ENCODE measurements at regions not wholly inside any gene's neighbourhood (a gene's known extent, or its start where the extent isn't known, plus 50 kb on each side); places are given as distances from the start of the nearest gene placed in this dataset.
"Not testable (repeated sequence)": the region's sequence is repeated elsewhere in the genome, so short reads cannot be mapped to it uniquely, and the experiment has no call there.

- no peak for DNase-seq
These were observed 356.1 kb downstream of the DAD1 start for GRCh38 chr14:22232933-22233332.

- no peak for DNase-seq
These were observed 356.5 kb downstream of the DAD1 start for GRCh38 chr14:22232486-22232885.

GRCh38 chr14:22231018-22231417, 358.0 kb downstream of the DAD1 start:
- no peak for DNase-seq

GRCh38 chr14:22230517-22230916, 358.5 kb downstream of the DAD1 start:
- no peak for DNase-seq

GRCh38 chr14:22227084-22227483, 361.9 kb downstream of the DAD1 start:
- DNase-seq = no peak

- no peak for DNase-seq
These were observed 362.6 kb downstream of the DAD1 start for GRCh38 chr14:22226381-22226780.

GRCh38 chr14:22225516-22226140, 363.4 kb downstream of the DAD1 start:
- DNase-seq = no peak

- DNase-seq = no peak
These were observed 367.5 kb downstream of the DAD1 start for GRCh38 chr14:22221508-22221907.

- DNase-seq = no peak
These were observed 368.6 kb downstream of the DAD1 start for GRCh38 chr14:22220427-22220826.

GRCh38 chr14:22218728-22219127, 370.3 kb downstream of the DAD1 start:
- no peak for DNase-seq

- DNase-seq = no peak
These were observed 375.9 kb downstream of the DAD1 start for GRCh38 chr14:22213120-22213519.

GRCh38 chr14:22210906-22211305, 378.1 kb downstream of the DAD1 start:
- no peak for DNase-seq

GRCh38 chr14:22210026-22210425, 379.0 kb downstream of the DAD1 start:
- no peak for DNase-seq

- DNase-seq = no peak
These were observed 386.0 kb downstream of the DAD1 start for GRCh38 chr14:22203036-22203435.

GRCh38 chr14:22202313-22202712, 386.7 kb downstream of the DAD1 start:
- no peak for DNase-seq

- DNase-seq = no peak
These were observed 387.9 kb downstream of the DAD1 start for GRCh38 chr14:22200977-22201605.

- DNase-seq = not testable (repeated sequence)
These were observed 388.9 kb downstream of the DAD1 start for GRCh38 chr14:22200131-22200530.

GRCh38 chr14:22194664-22195063, 394.4 kb downstream of the DAD1 start:
- no peak for DNase-seq

GRCh38 chr14:22190411-22191191, 398.4 kb downstream of the DAD1 start:
- no peak for DNase-seq

GRCh38 chr14:22189881-22190280, 399.1 kb downstream of the DAD1 start:
- DNase-seq = no peak

GRCh38 chr14:22188318-22188717, 400.7 kb downstream of the DAD1 start:
- DNase-seq = no peak

GRCh38 chr14:22185789-22186188, 403.2 kb downstream of the DAD1 start:
- DNase-seq = no peak

- no peak for DNase-seq
These were observed 403.8 kb downstream of the DAD1 start for GRCh38 chr14:22185191-22185590.

GRCh38 chr14:22184830-22185168, 404.2 kb downstream of the DAD1 start:
- DNase-seq = no peak

Data from right forelimb (tissue), 1 donor.